H1 (cell line): ENCODE measurements at regions not wholly inside any gene's neighbourhood (a gene's known extent, or its start where the extent isn't known, plus 50 kb on each side); places are given as distances from the start of the nearest gene placed in this dataset.

Experiments used
- HDAC6 ChIP-seq: IDR thresholded peaks from one replicate; pipeline ENCODE4 v1.7.1; 2012; ENCODE audit warnings: low read depth, mild to moderate bottlenecking, inconsistent platforms, low read length, moderate library complexity
- SAP30 ChIP-seq: fragments of 300-600 bp; sonication (generic); IDR thresholded peaks from 2 replicates; pipeline ENCODE4 v1.7.1; 2012; ENCODE audit warnings: low read length, moderate library complexity, mild to moderate bottlenecking, inconsistent platforms; ENCODE audit not compliant: insufficient read depth, insufficient replicate concordance
- SP1 ChIP-seq: IDR thresholded peaks from 2 replicates; pipeline ENCODE4 v1.6.1; 2011; ENCODE audit warnings: low read depth, low read length
- TF ChIP-seq, protein P1 (sequence below): IDR thresholded peaks from 2 replicates; pipeline ENCODE4 v1.6.1; 2012; ENCODE audit warnings: inconsistent platforms

DNA sequence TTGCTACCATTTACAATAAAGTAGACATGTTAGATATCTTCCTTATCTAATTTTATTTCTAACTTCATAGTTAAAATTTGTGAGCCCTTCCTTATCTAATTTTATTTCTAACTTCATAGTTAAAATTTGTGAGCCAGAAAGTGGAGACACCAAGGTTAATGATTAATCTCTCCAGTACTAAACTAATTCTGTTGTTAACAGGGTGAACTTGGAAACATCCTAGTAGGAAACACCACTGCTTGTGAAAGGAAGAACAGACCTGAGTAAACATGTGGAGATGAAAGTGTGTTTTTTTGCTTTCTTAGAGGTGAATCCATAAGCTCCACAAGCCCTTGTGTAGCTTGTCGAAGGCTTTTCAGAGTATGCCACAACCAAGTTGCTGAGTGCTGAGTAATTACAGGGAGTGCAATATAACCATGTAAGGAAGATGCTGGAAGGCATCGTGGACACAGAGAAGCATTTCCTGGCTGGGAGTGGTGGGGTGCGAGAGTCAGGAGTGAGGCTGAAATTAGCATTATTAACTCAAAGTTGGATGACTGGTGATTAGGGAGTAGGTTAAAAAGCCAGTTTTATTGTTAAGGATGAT, 118.6 kb upstream of the NEIL3 start (continued):
- TF ChIP-seq HDAC6, result no peak
- no peak for TF ChIP-seq SAP30
- TF ChIP-seq SP1, result no peak
- TF ChIP-seq, protein P1, sequence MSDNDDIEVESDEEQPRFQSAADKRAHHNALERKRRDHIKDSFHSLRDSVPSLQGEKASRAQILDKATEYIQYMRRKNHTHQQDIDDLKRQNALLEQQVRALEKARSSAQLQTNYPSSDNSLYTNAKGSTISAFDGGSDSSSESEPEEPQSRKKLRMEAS, result no peak
